Activated naive CD8-positive, alpha-beta T cell treated with anti-CD3 and anti-CD28 coated beads, Interleukin-2, amount 10 ng/mL, durations not matched to agents 7 days and 5 days (primary cell): ENCODE measurements at regions not wholly inside any gene's neighbourhood (a gene's known extent, or its start where the extent isn't known, plus 50 kb on each side); places are given as distances from the start of the nearest gene placed in this dataset.
"Not testable (repeated sequence)": the region's sequence is repeated elsewhere in the genome, so short reads cannot be mapped to it uniquely, and the experiment has no call there.

Experiments
- ATAC-seq: fragments of 150-1000 bp; cut with Tn5 transposase; one replicate; pipeline ENCODE4 v1.10.0; 2021; ENCODE audit warnings: low read depth, moderate library complexity
- POLR2A ChIA-PET: fragments of 350-600 bp; sonication (Branson Sonifier 250); formaldehyde crosslinking; loops from one replicate; lab custom pipeline; 2021; ENCODE audit warnings: antibody characterized with exemption; lab: Charles Lee
- DNase-seq: peaks from one replicate; pipeline ENCODE4 v3.0.0; 2021
- H3K27ac Mint-ChIP-seq: one replicate; pipeline ENCODE4 v1.8.0; 2022; ENCODE audit warnings: mild to moderate bottlenecking, mixed read lengths
- H3K27me3 Mint-ChIP-seq: one replicate; pipeline ENCODE4 v1.8.0; 2022; ENCODE audit warnings: mild to moderate bottlenecking, moderate library complexity, mixed read lengths
- H3K36me3 Mint-ChIP-seq: one replicate; pipeline ENCODE4 v1.8.0; 2021; ENCODE audit warnings: mild to moderate bottlenecking, mixed read lengths
- H3K4me1 Mint-ChIP-seq: one replicate; pipeline ENCODE4 v1.8.0; 2021; ENCODE audit warnings: mixed read lengths
- H3K4me3 Mint-ChIP-seq: one replicate; pipeline ENCODE4 v1.8.0; 2022; ENCODE audit warnings: mild to moderate bottlenecking, moderate library complexity, mixed read lengths
- H3K9me3 Mint-ChIP-seq: one replicate; pipeline ENCODE4 v1.8.0; 2021; ENCODE audit warnings: mixed read lengths

GRCh38 chr7:96591900-96592676 lies 117.6 kb downstream of the SEM1 start:
- POLR2A ChIA-PET = no interaction called here
- DNase-seq (no peak), ATAC-seq (no peak)
- no peak overlapping the region for H3K27ac Mint-ChIP-seq
- H3K27me3 Mint-ChIP-seq = peaks cover 12% of the 10 kb centered on the region
- peaks cover 4% of the 10 kb centered on the region for H3K4me1 Mint-ChIP-seq
- no peak overlapping the region for H3K4me3 Mint-ChIP-seq
- no peaks in the 10 kb centered on the region for H3K36me3 Mint-ChIP-seq
- H3K9me3 Mint-ChIP-seq = no peaks in the 10 kb centered on the region

- no peak for DNase-seq
- H3K36me3 Mint-ChIP-seq = no peaks in the 10 kb centered on the region
- H3K27ac Mint-ChIP-seq = no peak overlapping the region
- POLR2A ChIA-PET = no interaction called here
- ATAC-seq = no peak
- H3K4me1 Mint-ChIP-seq = peaks cover 4% of the 10 kb centered on the region
- H3K4me3 Mint-ChIP-seq = no peak overlapping the region
- peaks cover 8% of the 10 kb centered on the region for H3K27me3 Mint-ChIP-seq
- peaks cover 1% of the 10 kb centered on the region for H3K9me3 Mint-ChIP-seq
These were observed 118.3 kb downstream of the SEM1 start for GRCh38 chr7:96591159-96591899.

DNA sequence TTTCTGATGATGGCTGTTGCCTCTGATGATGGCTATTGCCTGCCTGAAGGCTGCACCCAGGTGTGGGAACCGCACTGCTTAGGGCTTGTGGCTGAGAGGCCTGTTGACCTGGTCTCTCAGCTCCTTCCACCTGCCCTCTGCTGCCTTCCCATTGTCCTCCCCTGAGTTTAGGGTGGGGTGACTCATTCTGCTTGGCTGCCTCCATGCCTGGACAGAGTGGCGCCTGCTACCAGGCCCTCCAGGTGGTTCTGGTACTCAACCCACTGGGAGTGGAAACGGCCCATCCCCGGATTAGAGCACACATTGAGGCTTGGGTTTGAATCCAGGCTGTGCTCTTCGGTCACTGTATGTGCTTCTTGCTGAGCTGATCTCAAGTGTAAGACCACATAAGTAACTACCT lies 120.6 kb downstream of the SEM1 start:
- H3K27me3 Mint-ChIP-seq = peaks cover 8% of the 10 kb centered on the region
- no peak for ATAC-seq
- H3K9me3 Mint-ChIP-seq = peaks cover 2% of the 10 kb centered on the region
- POLR2A ChIA-PET = no interaction called here
- peaks cover 4% of the 10 kb centered on the region for H3K4me1 Mint-ChIP-seq
- H3K4me3 Mint-ChIP-seq = no peak overlapping the region
- no peaks in the 10 kb centered on the region for H3K36me3 Mint-ChIP-seq
- no peak for DNase-seq
- no peak overlapping the region for H3K27ac Mint-ChIP-seq

DNA sequence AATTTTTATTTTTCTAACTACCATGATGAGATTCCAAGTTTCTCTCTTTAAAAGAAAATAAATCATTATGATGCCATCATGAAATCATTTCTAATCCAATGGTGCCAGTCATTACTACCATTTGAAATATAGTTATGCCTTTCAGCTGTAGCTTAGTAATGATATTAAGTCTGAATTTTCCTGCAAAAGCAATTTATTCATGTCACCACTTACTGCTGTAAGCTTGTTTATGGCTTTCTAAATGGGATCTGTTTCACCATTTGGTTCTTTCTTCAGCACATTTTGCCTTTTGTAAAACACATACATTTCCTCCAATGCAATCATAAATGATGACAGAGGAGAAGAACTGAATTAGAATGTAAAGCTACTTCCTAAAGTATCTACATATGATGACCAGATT lies 130.5 kb downstream of the SEM1 start:
- Mint-ChIP-seq H3K36me3 (peaks cover 2% of the 10 kb centered on the region), H3K4me1 (no peaks in the 10 kb centered on the region), H3K27ac (no peak overlapping the region), H3K4me3 (no peak overlapping the region), H3K27me3 (peaks cover 7% of the 10 kb centered on the region), H3K9me3 (peaks cover 4% of the 10 kb centered on the region)
- ATAC-seq = no peak
- DNase-seq = no peak
- POLR2A ChIA-PET = no interaction called here

DNA sequence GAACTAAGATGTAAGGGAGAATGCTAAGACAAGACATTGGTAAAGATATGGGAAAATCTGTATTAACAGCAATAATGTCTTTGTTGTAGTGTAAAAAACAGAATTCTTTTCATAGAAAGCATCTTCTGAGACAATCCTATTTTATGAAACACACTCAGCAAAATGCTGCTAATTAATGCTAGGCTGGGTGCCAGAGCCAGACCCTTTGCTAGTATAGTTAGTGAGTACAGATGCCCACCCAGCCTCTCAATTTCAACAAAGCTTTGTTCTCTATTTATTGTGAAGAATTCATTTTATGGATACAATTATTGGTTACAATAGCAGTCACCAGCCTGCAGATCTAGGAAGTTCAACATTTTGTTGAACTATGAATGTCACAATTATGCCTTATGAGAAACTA lies 131.0 kb downstream of the SEM1 start:
- peaks cover 4% of the 10 kb centered on the region for H3K9me3 Mint-ChIP-seq
- H3K4me3 Mint-ChIP-seq = no peak overlapping the region
- ATAC-seq = no peak
- no peak for DNase-seq
- peaks cover 2% of the 10 kb centered on the region for H3K36me3 Mint-ChIP-seq
- POLR2A ChIA-PET = no interaction called here
- no peak overlapping the region for H3K27ac Mint-ChIP-seq
- peaks cover 7% of the 10 kb centered on the region for H3K27me3 Mint-ChIP-seq
- H3K4me1 Mint-ChIP-seq = no peaks in the 10 kb centered on the region

DNA sequence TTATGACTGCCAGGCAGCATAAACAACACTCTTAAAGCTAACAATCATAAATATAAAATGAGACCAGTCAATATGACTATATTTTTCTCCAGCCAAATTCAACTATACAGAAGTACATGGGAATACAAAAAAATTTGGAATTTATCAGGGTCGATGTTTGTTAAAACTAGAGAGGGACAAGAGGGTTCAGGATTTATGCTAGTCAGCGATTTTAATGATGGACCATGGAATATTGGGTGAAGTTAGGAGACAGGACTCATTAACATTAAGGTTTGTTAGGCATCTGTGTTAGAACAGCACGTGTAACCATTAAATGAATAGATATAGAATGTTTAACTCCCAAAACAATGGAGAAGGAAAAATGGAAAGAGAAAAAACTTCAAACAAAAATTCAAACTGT lies 146.2 kb downstream of the SEM1 start:
- Mint-ChIP-seq H3K27ac (no peak overlapping the region), H3K4me3 (no peak overlapping the region), H3K4me1 (no peaks in the 10 kb centered on the region), H3K27me3 (peaks cover 3% of the 10 kb centered on the region), H3K36me3 (no peaks in the 10 kb centered on the region), H3K9me3 (peaks cover under 1% of the 10 kb centered on the region)
- POLR2A ChIA-PET = no interaction called here
- no peak for ATAC-seq
- DNase-seq = no peak

DNA sequence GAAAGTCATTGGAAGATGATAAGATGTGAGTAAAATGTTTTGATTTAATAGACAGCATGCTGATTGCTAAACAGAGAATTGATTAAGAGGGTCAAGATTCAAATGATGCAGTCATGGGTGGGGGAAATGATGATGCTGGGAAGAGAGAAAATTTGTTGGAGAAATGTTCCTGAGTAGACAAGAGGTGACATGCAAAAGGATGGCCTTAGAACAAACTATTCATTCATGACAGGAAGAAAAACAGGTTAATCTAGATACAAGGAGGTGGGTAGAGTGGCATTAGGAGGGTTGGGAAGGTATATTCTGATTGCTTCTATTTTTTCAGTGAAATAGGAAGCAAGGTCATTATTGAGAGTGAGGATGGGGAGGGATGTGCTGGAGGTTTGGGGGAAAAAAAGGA lies 146.7 kb downstream of the SEM1 start:
- Mint-ChIP-seq H3K4me1 (no peaks in the 10 kb centered on the region), H3K4me3 (no peak overlapping the region), H3K9me3 (peaks cover 1% of the 10 kb centered on the region), H3K27me3 (peaks cover 3% of the 10 kb centered on the region), H3K27ac (no peak overlapping the region), H3K36me3 (no peaks in the 10 kb centered on the region)
- ATAC-seq (no peak), DNase-seq (no peak)
- POLR2A ChIA-PET = no interaction called here

GRCh38 chr7:96562458-96562857 lies 147.2 kb downstream of the SEM1 start:
- H3K36me3 Mint-ChIP-seq = no peaks in the 10 kb centered on the region
- H3K9me3 Mint-ChIP-seq = peaks cover 1% of the 10 kb centered on the region
- DNase-seq (no peak), ATAC-seq (no peak)
- no peak overlapping the region for H3K4me3 Mint-ChIP-seq
- peaks cover 3% of the 10 kb centered on the region for H3K27me3 Mint-ChIP-seq
- POLR2A ChIA-PET = no interaction called here
- H3K27ac Mint-ChIP-seq = no peak overlapping the region
- no peaks in the 10 kb centered on the region for H3K4me1 Mint-ChIP-seq

DNA sequence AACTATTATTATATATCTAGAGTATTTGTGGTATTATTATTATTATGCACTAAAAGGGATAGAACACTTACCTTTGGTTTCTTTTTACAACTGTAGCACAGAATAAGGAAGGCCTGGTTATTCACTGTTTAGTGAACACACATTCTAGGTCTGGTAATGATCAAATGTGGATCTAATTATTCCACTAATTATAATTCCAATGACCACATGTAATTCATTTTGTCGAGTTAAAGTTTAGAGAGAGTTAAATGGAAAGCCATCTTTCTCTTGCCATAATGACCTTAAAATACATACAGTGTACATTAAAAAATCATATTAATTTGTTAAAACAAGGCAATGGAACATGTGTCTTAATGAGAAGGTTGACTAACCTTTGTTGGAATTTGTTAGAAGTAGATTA lies 147.8 kb downstream of the SEM1 start:
- H3K9me3 Mint-ChIP-seq = peaks cover 1% of the 10 kb centered on the region
- ATAC-seq (no peak), DNase-seq (no peak)
- no peaks in the 10 kb centered on the region for H3K36me3 Mint-ChIP-seq
- H3K27ac Mint-ChIP-seq = no peak overlapping the region
- POLR2A ChIA-PET = no interaction called here
- no peak overlapping the region for H3K4me3 Mint-ChIP-seq
- peaks cover 3% of the 10 kb centered on the region for H3K27me3 Mint-ChIP-seq
- H3K4me1 Mint-ChIP-seq = no peaks in the 10 kb centered on the region

DNA sequence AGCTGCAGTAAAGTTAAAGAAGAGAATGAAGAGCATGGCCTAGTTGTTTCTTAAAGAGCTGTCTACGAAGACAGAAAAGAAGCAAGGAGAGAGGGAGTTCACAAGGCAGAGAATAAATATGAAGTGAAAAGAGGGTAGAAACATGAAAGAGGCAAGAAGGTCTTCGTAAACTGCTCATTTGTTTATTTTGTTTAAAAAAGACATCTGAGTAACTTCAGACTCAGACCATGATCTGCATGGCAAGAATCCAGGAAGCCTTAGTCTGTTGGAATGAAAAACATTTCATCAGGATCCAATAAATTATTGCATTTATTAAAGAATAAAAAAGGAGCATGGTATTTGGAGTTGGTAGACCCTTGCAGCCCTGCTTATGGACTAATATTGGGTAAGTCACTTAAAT lies 151.1 kb downstream of the SEM1 start:
- H3K27me3 Mint-ChIP-seq = peaks cover 3% of the 10 kb centered on the region
- no peaks in the 10 kb centered on the region for H3K36me3 Mint-ChIP-seq
- POLR2A ChIA-PET = no interaction called here

GRCh38 chr7:96558093-96558492 lies 151.6 kb downstream of the SEM1 start:
- Mint-ChIP-seq H3K27me3 (no peaks in the 10 kb centered on the region), H3K4me3 (no peak overlapping the region), H3K4me1 (no peaks in the 10 kb centered on the region), H3K27ac (no peak overlapping the region), H3K9me3 (peaks cover 1% of the 10 kb centered on the region), H3K36me3 (no peaks in the 10 kb centered on the region)
- ATAC-seq = no peak
- POLR2A ChIA-PET = no interaction called here
- no peak for DNase-seq

More for the DNA sequence above, 151.1 kb downstream of the SEM1 start:
- Mint-ChIP-seq H3K27ac (no peak overlapping the region), H3K4me1 (no peaks in the 10 kb centered on the region), H3K9me3 (peaks cover 1% of the 10 kb centered on the region), H3K4me3 (no peak overlapping the region)
- DNase-seq = no peak
- ATAC-seq = no peak

- DNase-seq, H3K4me1 Mint-ChIP-seq, H3K9me3 Mint-ChIP-seq, H3K36me3 Mint-ChIP-seq, H3K27ac Mint-ChIP-seq, POLR2A ChIA-PET, H3K4me3 Mint-ChIP-seq, ATAC-seq, H3K27me3 Mint-ChIP-seq: not testable (repeated sequence)
These were observed 152.0 kb downstream of the SEM1 start for GRCh38 chr7:96557598-96557997.

- H3K36me3 Mint-ChIP-seq = no peaks in the 10 kb centered on the region
- H3K27ac Mint-ChIP-seq = no peak overlapping the region
- POLR2A ChIA-PET = no interaction called here
- no peak for ATAC-seq
- DNase-seq = no peak
- H3K4me1 Mint-ChIP-seq = no peaks in the 10 kb centered on the region
- H3K4me3 Mint-ChIP-seq = no peak overlapping the region
- no peaks in the 10 kb centered on the region for H3K9me3 Mint-ChIP-seq
- H3K27me3 Mint-ChIP-seq = peaks cover 8% of the 10 kb centered on the region
These were observed 161.0 kb downstream of the SEM1 start for GRCh38 chr7:96548664-96549063.

- H3K4me1 Mint-ChIP-seq = no peaks in the 10 kb centered on the region
- no peak overlapping the region for H3K4me3 Mint-ChIP-seq
- POLR2A ChIA-PET = no interaction called here
- DNase-seq (no peak), ATAC-seq (no peak)
- H3K9me3 Mint-ChIP-seq = no peaks in the 10 kb centered on the region
- peaks cover 8% of the 10 kb centered on the region for H3K27me3 Mint-ChIP-seq
- no peak overlapping the region for H3K27ac Mint-ChIP-seq
- no peaks in the 10 kb centered on the region for H3K36me3 Mint-ChIP-seq
These were observed 162.3 kb downstream of the SEM1 start for GRCh38 chr7:96547371-96547811.
